Liver (tissue), 8 donors: ENCODE measurements at regions not wholly inside any gene's neighbourhood (a gene's known extent, or its start where the extent isn't known, plus 50 kb on each side); places are given as distances from the start of the nearest gene placed in this dataset.

Experiments
- DNase-seq: peaks from one replicate; pipeline ENCODE4 v3.0.0-alpha.2; 2017; ENCODE audit warnings: low spot score
- H3K27ac ChIP-seq, 2 donors: one replicate each; pipeline ENCODE4 v1.7.0; 2013; ENCODE audit warnings: inconsistent platforms in 2 of 2, low read length in 2 of 2, control low read depth in 1 of 2, low read depth in 1 of 2, mild to moderate bottlenecking in 1 of 2
- H3K27me3 ChIP-seq, 4 donors: one replicate each; pipeline versions ENCODE4 v1.6.1 to v1.7.0; 2013; ENCODE audit warnings: low read length in 3 of 4, inconsistent platforms in 1 of 4, mild to moderate bottlenecking in 1 of 4, moderate library complexity in 1 of 4; ENCODE audit not compliant: control insufficient read depth in 4 of 4, insufficient read depth in 4 of 4
- H3K36me3 ChIP-seq, 4 donors: one replicate each; pipeline versions ENCODE4 v1.6.1 to v1.7.0; 2013; ENCODE audit warnings: low read length in 3 of 4, mild to moderate bottlenecking in 3 of 4, low read depth in 1 of 4, moderate library complexity in 1 of 4; ENCODE audit not compliant: control insufficient read depth in 4 of 4, insufficient read depth in 3 of 4
- H3K4me1 ChIP-seq, 4 donors: one replicate each; pipeline versions ENCODE4 v1.6.1 to v1.7.0; 2013; ENCODE audit warnings: low read length in 3 of 4, mild to moderate bottlenecking in 3 of 4, moderate library complexity in 1 of 4; ENCODE audit not compliant: control insufficient read depth in 4 of 4, insufficient read depth in 4 of 4
- H3K4me3 ChIP-seq, 3 donors: one replicate each; pipeline versions ENCODE4 v1.6.1 to v1.7.0; 2013; ENCODE audit warnings: low read length in 3 of 3, control low read depth in 1 of 3, low read depth in 1 of 3, mild to moderate bottlenecking in 1 of 3
- H3K9ac ChIP-seq, 2 donors: one replicate each; pipeline ENCODE4 v1.7.0; 2013; ENCODE audit warnings: low read length in 2 of 2, mild to moderate bottlenecking in 2 of 2, moderate library complexity in 2 of 2, control low read depth in 1 of 2, low read depth in 1 of 2
- H3K9me3 ChIP-seq, 4 donors: one replicate each; pipeline versions ENCODE4 v1.6.1 to v1.7.0; 2013; ENCODE audit warnings: low read length in 3 of 4; ENCODE audit not compliant: control insufficient read depth in 4 of 4
- CTCF ChIP-seq: fragments of 150-350 bp; IDR thresholded peaks from 2 replicates; pipeline ENCODE4 v1.5.1; 2017; ENCODE audit warnings: improper control_type of control experiment, low read depth, low read length; ENCODE audit not compliant: missing input control
- EGR1 ChIP-seq, 2 donors: IDR thresholded peaks; 2 replicates each; pipeline ENCODE4 v1.6.1; 2016 to 2018; ENCODE audit warnings: antibody characterized with exemption in 2 of 2, low read depth in 2 of 2
- FOXA1 ChIP-seq: IDR thresholded peaks from 2 replicates; pipeline ENCODE4 v1.6.1; 2016; ENCODE audit warnings: antibody characterized with exemption
- FOXA2 ChIP-seq: IDR thresholded peaks from 2 replicates; pipeline ENCODE4 v1.6.1; 2016; ENCODE audit warnings: antibody characterized with exemption
- GABPA ChIP-seq, 2 donors: IDR thresholded peaks in 1 of 2; conservative IDR thresholded peaks in 1 of 2; 2 replicates each; pipeline ENCODE4 v1.6.1; 2016; ENCODE audit warnings: antibody characterized with exemption in 2 of 2, mild to moderate bottlenecking in 1 of 2, moderate library complexity in 1 of 2
- HNF4A ChIP-seq, 2 donors: conservative IDR thresholded peaks; 2 replicates each; pipeline ENCODE4 v1.6.1; 2016; ENCODE audit warnings: antibody characterized with exemption in 2 of 2, mild to moderate bottlenecking in 2 of 2
- HNF4G ChIP-seq: IDR thresholded peaks from 2 replicates; pipeline ENCODE4 v1.6.1; 2016; ENCODE audit warnings: antibody characterized with exemption
- MAX ChIP-seq: IDR thresholded peaks from 2 replicates; pipeline ENCODE4 v1.6.1; 2016; ENCODE audit warnings: antibody characterized with exemption
- NR2F2 ChIP-seq: IDR thresholded peaks from 2 replicates; pipeline ENCODE4 v1.6.1; 2016; ENCODE audit warnings: antibody characterized with exemption
- RAD21 ChIP-seq, 2 donors: IDR thresholded peaks; 2 replicates each; pipeline ENCODE4 v1.6.1; 2016; ENCODE audit warnings: antibody characterized with exemption in 2 of 2, mild to moderate bottlenecking in 2 of 2
- REST ChIP-seq: IDR thresholded peaks from 2 replicates; pipeline ENCODE4 v1.6.1; 2016; ENCODE audit warnings: antibody characterized with exemption, mild to moderate bottlenecking
- RXRA ChIP-seq, 2 donors: IDR thresholded peaks; 2 replicates each; pipeline ENCODE4 v1.6.1; 2017 to 2018; ENCODE audit warnings: antibody characterized with exemption in 2 of 2, mild to moderate bottlenecking in 1 of 2
- SP1 ChIP-seq: IDR thresholded peaks from 2 replicates; pipeline ENCODE4 v1.6.1; 2018; ENCODE audit warnings: antibody characterized with exemption, mild to moderate bottlenecking
- TAF1 ChIP-seq: conservative IDR thresholded peaks from 2 replicates; pipeline ENCODE4 v1.6.1; 2016; ENCODE audit warnings: antibody characterized with exemption, mild to moderate bottlenecking
- YY1 ChIP-seq: IDR thresholded peaks from 2 replicates; pipeline ENCODE4 v1.6.1; 2016; ENCODE audit warnings: antibody characterized with exemption, mild to moderate bottlenecking
- ZBTB33 ChIP-seq: IDR thresholded peaks from 2 replicates; pipeline ENCODE4 v1.6.1; 2016; ENCODE audit warnings: antibody characterized with exemption
- WGBS: extraction: QIAGEN DNeasy Blood & Tissue Kit; methylation state at CpG from one replicate; pipeline ENCODE4 v1.1.7; 2013; 5-methylcytosine and 5-hydroxymethylcytosine counted together
- donor health status: healthy.
- donor health status: healthy.
- donor health status: healthy.
- donor health status: healthy.
- donor health status: healthy.

GRCh38 chr7:23931633-23932032, 221.6 kb downstream of the STK31 start:
- no peak overlapping the region for H3K27ac ChIP-seq
- DNase-seq = no peak
- no peaks in the 10 kb centered on the region for H3K9me3 ChIP-seq

More at GRCh38 chr7:23931633-23932032, 221.6 kb downstream of the STK31 start:
- WGBS = 93% methylated on average over 2 of the region's 2 CpGs
- no peaks in the 10 kb centered on the region for H3K36me3 ChIP-seq
- H3K4me3 ChIP-seq = no peak overlapping the region
- H3K9ac ChIP-seq = no peak overlapping the region
- no peaks in the 10 kb centered on the region for H3K27me3 ChIP-seq
- TF ChIP-seq HNF4A (conservative IDR thresholded peaks at IDR 0.05) (no peak), NR2F2 (no peak), FOXA2 (no peak), TAF1 (no peak), MAX (no peak), RAD21 (IDR thresholded peaks at IDR 0.05) (no peak), HNF4G (no peak), SP1 (no peak), GABPA (IDR thresholded peaks at IDR 0.05 in 1 of 2, conservative IDR thresholded peaks at IDR 0.05 in 1 of 2) (no peak), FOXA1 (no peak), CTCF (no peak), EGR1 (IDR thresholded peaks at IDR 0.05; ENCODE audit: low read depth in 2 of 2) (no peak), YY1 (no peak), REST (no peak), ZBTB33 (no peak), RXRA (IDR thresholded peaks at IDR 0.05) (no peak)
- no peaks in the 10 kb centered on the region for H3K4me1 ChIP-seq
